Gastrocnemius medialis (tissue), 4 donors: ENCODE measurements at regions not wholly inside any gene's neighbourhood (a gene's known extent, or its start where the extent isn't known, plus 50 kb on each side); places are given as distances from the start of the nearest gene placed in this dataset.

Source experiments
- ATAC-seq, 2 donors: fragments of 150-250 bp; one replicate each; pipeline ENCODE4 v1.9.1; 2016
- DNase-seq, 2 donors: peaks; one replicate each; pipeline ENCODE4 v3.0.0-alpha.2; 2019
- H3K27ac ChIP-seq, 4 donors: fragments of 200-600 bp; sonication (generic); 1 replicate in 1 of 4; 2 replicates in 3 of 4; pipeline ENCODE4 v1.5.1; 2016 to 2018; ENCODE audit warnings: mild to moderate bottlenecking in 2 of 4, moderate library complexity in 1 of 4
- H3K27me3 ChIP-seq, 3 donors: fragments of 200-600 bp; sonication (generic) in 2 of 3; 1 replicate in 1 of 3; 2 replicates in 2 of 3; pipeline versions ENCODE4 v1.5.1 to v1.6.0; 2016 to 2019; ENCODE audit warnings: mild to moderate bottlenecking in 1 of 3, moderate library complexity in 1 of 3
- H3K36me3 ChIP-seq, 2 donors: fragments of 200-600 bp; sonication (generic) in 1 of 2; one replicate each; pipeline ENCODE4 v1.5.1; 2017 to 2018
- H3K4me1 ChIP-seq, 2 donors: fragments of 200-600 bp; sonication (generic) in 1 of 2; one replicate each; pipeline ENCODE4 v1.5.1; 2016 to 2017; ENCODE audit warnings: mild to moderate bottlenecking in 2 of 2
- H3K4me3 ChIP-seq, 4 donors: fragments of 200-600 bp; sonication (generic) in 3 of 4; 1 replicate in 1 of 4; 2 replicates in 3 of 4; pipeline ENCODE4 v1.5.1; 2016 to 2019; ENCODE audit warnings: mild to moderate bottlenecking in 2 of 4
- H3K9me3 ChIP-seq, 3 donors: fragments of 200-600 bp; sonication (generic) in 2 of 3; 1 replicate in 1 of 3; 2 replicates in 2 of 3; pipeline ENCODE4 v1.5.1; 2016 to 2019
- CTCF ChIP-seq, 5 experiments: fragments of 450-650 bp in 3 of 5; fragments of 200-600 bp in 2 of 5; sonication (generic) in 2 of 5; IDR thresholded peaks in 4 of 5; conservative IDR thresholded peaks in 1 of 5; 1 replicate in 4 of 5; 2 replicates in 1 of 5; pipeline ENCODE4 v1.5.1; 2016 to 2019; ENCODE audit warnings: antibody characterized with exemption in 5 of 5, mild to moderate bottlenecking in 3 of 5, moderate library complexity in 3 of 5
- POLR2A ChIP-seq, 2 donors: fragments of 450-650 bp; IDR thresholded peaks; one replicate each; pipeline ENCODE4 v1.6.1; 2017; ENCODE audit warnings: antibody characterized with exemption in 2 of 2, mild to moderate bottlenecking in 2 of 2, moderate library complexity in 2 of 2
- in situ Hi-C, 4 donors: fragments of 200-750 bp; cut with MboI; loops; one replicate each; pipeline versions ENCODE4 v1.15.0 to v1.8.0; 2017; ENCODE audit warnings: low sequenced_read_pairs in 4 of 4
- intact Hi-C: fragments of 100-400 bp; cut with DNase I; formaldehyde crosslinking; loops from one replicate; pipeline ENCODE4 v1.15.1; 2023; ENCODE audit warnings: low total_unique reads

GRCh38 chr13:40410315-40410714 lies 256.1 kb downstream of the FOXO1 start:
- Histone ChIP-seq H3K9me3 (no peaks in the 10 kb centered on the region), H3K4me1 (peaks cover 21 to 41% of the 10 kb centered on the region in 2 donors), H3K36me3 (no peaks in the 10 kb centered on the region), H3K4me3 (no peak overlapping the region), H3K27ac (peak overlapping the region in 3 of 4 donors; percentile 44 to 72 (median 67)), H3K27me3 (no peaks in the 10 kb centered on the region)
- TF ChIP-seq CTCF (IDR thresholded peaks at IDR 0.05 in 4 of 5, conservative IDR thresholded peaks at IDR 0.05 in 1 of 5), result no peak
- no peak for TF ChIP-seq POLR2A (IDR thresholded peaks at IDR 0.05)
- ATAC-seq, result no peak
- no peak for DNase-seq
- intact Hi-C loops (loop anchor here (2.0 kb wide), 1 partner anchor 28 kb away; no protein-coding TSS in a partner anchor), in situ Hi-C loops (no loop called here)

GRCh38 chr13:40420160-40420740 lies 246.2 kb downstream of the FOXO1 start:
- Histone ChIP-seq H3K36me3 (no peaks in the 10 kb centered on the region), H3K4me3 (no peak overlapping the region), H3K4me1 (no peaks in the 10 kb centered on the region), H3K27ac (no peak overlapping the region), H3K9me3 (no peaks in the 10 kb centered on the region), H3K27me3 (no peaks in the 10 kb centered on the region)
- DNase-seq (no peak), ATAC-seq (no peak)
- intact Hi-C loops (no loop called here), in situ Hi-C loops (no loop called here)
- TF ChIP-seq POLR2A (IDR thresholded peaks at IDR 0.05) (no peak), CTCF (IDR thresholded peaks at IDR 0.05 in 4 of 5, conservative IDR thresholded peaks at IDR 0.05 in 1 of 5) (no peak)

- Histone ChIP-seq H3K36me3 (no peaks in the 10 kb centered on the region), H3K4me1 (no peaks in the 10 kb centered on the region), H3K4me3 (no peak overlapping the region), H3K27ac (no peak overlapping the region), H3K9me3 (no peaks in the 10 kb centered on the region), H3K27me3 (no peaks in the 10 kb centered on the region)
- no peak for DNase-seq
- ATAC-seq, result no peak
- no peak for TF ChIP-seq POLR2A (IDR thresholded peaks at IDR 0.05)
- no peak for TF ChIP-seq CTCF (IDR thresholded peaks at IDR 0.05 in 4 of 5, conservative IDR thresholded peaks at IDR 0.05 in 1 of 5)
- in situ Hi-C loops (no loop called here), intact Hi-C loops (no loop called here)
Observed at GRCh38 chr13:40422588-40423235, 243.7 kb downstream of the FOXO1 start.

GRCh38 chr13:40428354-40428753 lies 238.1 kb downstream of the FOXO1 start:
- H3K4me3 ChIP-seq, result no peak overlapping the region
- no peak for ATAC-seq
- H3K4me1 ChIP-seq, result peaks cover 5 to 8% of the 10 kb centered on the region in 2 donors
- H3K27ac ChIP-seq, result no peak overlapping the region
- DNase-seq, result no peak
- TF ChIP-seq CTCF (IDR thresholded peaks at IDR 0.05 in 4 of 5, conservative IDR thresholded peaks at IDR 0.05 in 1 of 5), result no peak
- no peak for TF ChIP-seq POLR2A (IDR thresholded peaks at IDR 0.05)
- no peaks in the 10 kb centered on the region for H3K9me3 ChIP-seq
- no peaks in the 10 kb centered on the region for H3K36me3 ChIP-seq
- in situ Hi-C loops, result no loop called here
- intact Hi-C loops, result no loop called here
- no peaks in the 10 kb centered on the region for H3K27me3 ChIP-seq
